HAP-1 (cell line): ENCODE measurements at regions not wholly inside any gene's neighbourhood (a gene's known extent, or its start where the extent isn't known, plus 50 kb on each side); places are given as distances from the start of the nearest gene placed in this dataset.
A peak's percentile ranks its signal among the peaks of the same experiment; 100 is the strongest.
"Not testable (repeated sequence)": the region's sequence is repeated elsewhere in the genome, so short reads cannot be mapped to it uniquely, and the experiment has no call there.

Source experiments
- DNase-seq, 2 experiments: peaks; one replicate each; pipeline ENCODE4 v3.0.0-alpha.2; 2016 to 2020; ENCODE audit warnings: low spot score in 2 of 2
- H3K27me3 ChIP-seq: fragments of 250-450 bp; sonication (Bioruptor Pico); 2 replicates; pipeline ENCODE4 v1.5.1; 2020; ENCODE audit warnings: low read depth, mild to moderate bottlenecking, moderate library complexity
- H3K36me3 ChIP-seq: fragments of 250-450 bp; sonication (Bioruptor Pico); replicated peaks from 2 replicates; pipeline ENCODE4 v1.5.1; 2020; ENCODE audit warnings: mild to moderate bottlenecking
- H3K4me1 ChIP-seq: fragments of 250-450 bp; sonication (Bioruptor Pico); 2 replicates; pipeline ENCODE4 v1.5.1; 2020; ENCODE audit warnings: mild to moderate bottlenecking
- H3K4me3 ChIP-seq: fragments of 250-450 bp; sonication (Bioruptor Pico); 2 replicates; pipeline ENCODE4 v1.5.1; 2020; ENCODE audit warnings: mild to moderate bottlenecking, moderate library complexity
- H3K9me3 ChIP-seq: fragments of 250-450 bp; sonication (Bioruptor Pico); 2 replicates; pipeline ENCODE4 v1.5.1; 2020; ENCODE audit warnings: mild to moderate bottlenecking, moderate library complexity
- in situ Hi-C: fragments of 300-500 bp; cut with MboI; formaldehyde crosslinking; loops from 3 replicates; pipeline ENCODE4 v1.14.3; 2020; ENCODE audit warnings: low sequenced_read_pairs, inconsistent platforms, mixed read lengths

- Histone ChIP-seq H3K36me3 (no peaks in the 10 kb centered on the region), H3K4me1 (no peaks in the 10 kb centered on the region), H3K27me3 (no peaks in the 10 kb centered on the region), H3K4me3 (no peak overlapping the region), H3K9me3 (no peaks in the 10 kb centered on the region)
- in situ Hi-C loops: no loop called here
- no peak for DNase-seq
Observed at GRCh38 chr14:31911160-31911559, 165.9 kb upstream of the ARHGAP5 start.

- Histone ChIP-seq H3K36me3 (no peaks in the 10 kb centered on the region), H3K27me3 (no peaks in the 10 kb centered on the region), H3K4me1 (peaks cover 5% of the 10 kb centered on the region; the same call in 1 of the 2 replicates), H3K9me3 (no peaks in the 10 kb centered on the region), H3K4me3 (no peak overlapping the region)
- in situ Hi-C loops: no loop called here
- DNase-seq: no peak
Observed at GRCh38 chr14:31913370-31913769, 163.7 kb upstream of the ARHGAP5 start.

DNA sequence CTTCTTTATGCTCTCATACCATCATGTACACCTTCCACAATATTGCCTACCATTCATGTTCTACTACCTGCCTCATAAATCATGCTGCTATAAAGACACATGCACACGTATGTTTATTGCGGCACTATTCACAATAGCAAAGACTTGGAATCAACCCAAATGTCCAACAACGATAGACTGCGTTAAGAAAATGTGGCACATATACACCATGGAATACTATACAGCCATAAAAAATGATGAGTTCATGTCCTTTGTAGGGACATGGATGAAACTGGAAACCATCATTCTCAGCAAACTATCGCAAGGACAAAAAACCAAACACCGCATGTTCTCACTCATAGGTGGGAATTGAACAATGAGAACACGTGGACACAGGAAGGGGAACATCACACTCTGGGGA lies 158.8 kb upstream of the ARHGAP5 start:
- H3K27me3 ChIP-seq, in situ Hi-C loops: not testable (repeated sequence)

GRCh38 chr14:31920001-31920400 lies 157.1 kb upstream of the ARHGAP5 start:
- peaks cover 16% of the 10 kb centered on the region for H3K4me1 ChIP-seq
- H3K4me3 ChIP-seq: no peak overlapping the region
- no peak for DNase-seq
- H3K9me3 ChIP-seq: peaks cover 4% of the 10 kb centered on the region; the same call in 1 of the 2 replicates
- in situ Hi-C loops: no loop called here
- H3K36me3 ChIP-seq: no peaks in the 10 kb centered on the region
- H3K27me3 ChIP-seq: no peaks in the 10 kb centered on the region

More for the DNA sequence above, 158.8 kb upstream of the ARHGAP5 start:
- H3K9me3 ChIP-seq, DNase-seq, H3K4me3 ChIP-seq, H3K36me3 ChIP-seq: not testable (repeated sequence)
- H3K4me1 ChIP-seq: peaks cover 16% of the 10 kb centered on the region

DNA sequence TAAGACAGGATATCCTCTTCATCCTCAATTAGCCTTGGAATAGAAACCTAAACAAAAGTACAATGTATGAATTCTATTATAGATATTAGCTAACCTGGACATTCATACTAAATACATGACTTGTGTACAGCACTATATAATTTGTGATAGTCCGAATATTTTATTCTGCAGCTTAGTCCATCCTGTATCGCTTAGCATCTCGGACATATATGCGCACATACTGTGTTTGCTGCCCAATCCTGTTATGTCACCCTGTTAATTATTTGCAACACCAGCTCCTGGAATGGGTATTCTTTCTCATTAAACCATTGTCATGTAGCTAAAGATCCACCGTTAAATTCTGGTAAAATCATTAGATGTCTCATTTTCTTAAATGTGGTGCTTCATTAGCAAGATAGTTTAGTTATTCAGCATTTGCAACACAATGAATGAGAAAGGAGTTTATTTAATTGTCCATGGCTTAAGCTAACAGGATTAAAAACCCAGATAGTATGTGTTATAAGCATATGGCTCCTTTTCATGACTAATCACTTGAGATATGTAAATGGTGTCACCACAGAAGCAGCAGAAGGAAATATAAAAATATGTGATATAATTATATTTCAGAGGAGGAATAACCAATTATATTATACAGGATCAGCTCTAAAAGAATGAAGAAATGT lies 156.0 kb upstream of the ARHGAP5 start:
- peak in 1 of 2 experiments; percentile 56 for DNase-seq
- H3K9me3 ChIP-seq: peaks cover 4% of the 10 kb centered on the region; the same call in 1 of the 2 replicates
- H3K4me3 ChIP-seq: no peak overlapping the region
- in situ Hi-C loops: no loop called here
- no peaks in the 10 kb centered on the region for H3K36me3 ChIP-seq
- H3K27me3 ChIP-seq: no peaks in the 10 kb centered on the region
- peaks cover 16% of the 10 kb centered on the region for H3K4me1 ChIP-seq

GRCh38 chr14:31921721-31922120 lies 155.4 kb upstream of the ARHGAP5 start:
- Histone ChIP-seq H3K4me3 (no peak overlapping the region), H3K9me3 (peaks cover 4% of the 10 kb centered on the region; the same call in 1 of the 2 replicates), H3K4me1 (peaks cover 21% of the 10 kb centered on the region), H3K27me3 (no peaks in the 10 kb centered on the region), H3K36me3 (no peaks in the 10 kb centered on the region)
- in situ Hi-C loops: no loop called here
- DNase-seq: no peak

- H3K4me1 ChIP-seq: peaks cover 11% of the 10 kb centered on the region
- H3K4me3 ChIP-seq: no peak overlapping the region
- peak in 1 of 2 experiments; percentile 58 for DNase-seq
- no peaks in the 10 kb centered on the region for H3K9me3 ChIP-seq
- H3K27me3 ChIP-seq: no peaks in the 10 kb centered on the region
- in situ Hi-C loops: no loop called here
- H3K36me3 ChIP-seq: no peaks in the 10 kb centered on the region
Observed at GRCh38 chr14:31926123-31926522, 151.0 kb upstream of the ARHGAP5 start.

GRCh38 chr14:31926652-31927347 lies 150.3 kb upstream of the ARHGAP5 start:
- DNase-seq: no peak
- no peaks in the 10 kb centered on the region for H3K9me3 ChIP-seq
- in situ Hi-C loops: no loop called here
- no peak overlapping the region for H3K4me3 ChIP-seq
- H3K27me3 ChIP-seq: no peaks in the 10 kb centered on the region
- peaks cover 4% of the 10 kb centered on the region; the same call in 1 of the 2 replicates for H3K4me1 ChIP-seq
- no peaks in the 10 kb centered on the region for H3K36me3 ChIP-seq

- in situ Hi-C loops: no loop called here
- H3K4me1 ChIP-seq: peaks cover 4% of the 10 kb centered on the region; the same call in 1 of the 2 replicates
- H3K27me3 ChIP-seq: no peaks in the 10 kb centered on the region
- H3K4me3 ChIP-seq: no peak overlapping the region
- H3K36me3 ChIP-seq: no peaks in the 10 kb centered on the region
- DNase-seq: no peak
- no peaks in the 10 kb centered on the region for H3K9me3 ChIP-seq
Observed at GRCh38 chr14:31927348-31927832, 149.7 kb upstream of the ARHGAP5 start.

DNA sequence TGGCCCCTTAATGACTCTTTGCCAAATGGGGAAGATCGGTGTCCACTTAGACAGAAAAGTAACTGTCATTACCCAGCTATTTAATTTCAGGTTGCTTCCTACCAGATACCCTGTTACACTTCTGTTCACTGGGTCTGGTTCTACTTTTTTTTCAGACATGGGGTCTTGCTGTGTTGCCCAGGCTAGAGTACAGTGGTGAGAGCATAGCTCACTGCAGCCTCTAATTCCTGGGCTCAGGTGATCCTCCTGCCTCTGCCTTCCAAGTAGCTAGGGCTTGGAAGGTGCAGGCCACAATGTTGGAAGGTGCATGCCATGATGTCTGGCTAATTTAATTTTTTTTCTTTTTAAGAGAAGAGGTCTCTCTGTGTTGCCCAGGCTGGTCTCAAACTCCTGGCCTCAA lies 147.0 kb upstream of the ARHGAP5 start:
- no peaks in the 10 kb centered on the region for H3K9me3 ChIP-seq
- no peak overlapping the region for H3K4me3 ChIP-seq
- H3K36me3 ChIP-seq: no peaks in the 10 kb centered on the region
- H3K27me3 ChIP-seq: no peaks in the 10 kb centered on the region
- H3K4me1 ChIP-seq: peaks cover 17% of the 10 kb centered on the region
- in situ Hi-C loops: loop anchor here (10.0 kb wide), 1 partner anchor 325 kb away; no protein-coding TSS in a partner anchor
- no peak for DNase-seq

GRCh38 chr14:31930493-31931240 lies 146.4 kb upstream of the ARHGAP5 start:
- Histone ChIP-seq H3K4me3 (no peak overlapping the region), H3K4me1 (peaks cover 23% of the 10 kb centered on the region), H3K9me3 (no peaks in the 10 kb centered on the region), H3K36me3 (no peaks in the 10 kb centered on the region), H3K27me3 (no peaks in the 10 kb centered on the region)
- in situ Hi-C loops: loop anchor here (10.0 kb wide), 1 partner anchor 324 kb away; no protein-coding TSS in a partner anchor
- no peak for DNase-seq

DNA sequence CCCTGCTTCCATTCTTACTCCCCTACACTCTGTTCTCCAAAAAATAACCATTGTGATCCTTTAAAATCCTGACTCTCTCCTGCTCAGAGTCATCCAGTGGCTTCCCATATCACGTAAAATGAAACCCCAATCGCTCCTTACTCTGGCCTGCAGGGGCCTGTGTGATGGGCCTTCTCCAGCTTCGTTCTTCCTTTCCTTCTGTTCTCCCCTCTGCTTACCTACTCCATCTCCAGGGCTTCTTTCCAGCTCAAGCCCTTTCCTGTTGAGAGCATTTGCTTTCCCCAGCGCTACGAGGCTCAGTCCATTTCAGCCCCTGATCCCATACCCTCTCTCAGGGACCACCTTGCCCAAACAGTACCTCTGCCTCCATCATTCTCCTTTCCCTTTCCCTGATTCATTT lies 144.4 kb upstream of the ARHGAP5 start:
- Histone ChIP-seq H3K36me3 (no peaks in the 10 kb centered on the region), H3K4me3 (no peak overlapping the region), H3K4me1 (peaks cover 21% of the 10 kb centered on the region), H3K9me3 (no peaks in the 10 kb centered on the region), H3K27me3 (no peaks in the 10 kb centered on the region)
- in situ Hi-C loops: loop anchor here (10.0 kb wide), 1 partner anchor 322 kb away; no protein-coding TSS in a partner anchor
- no peak for DNase-seq

DNA sequence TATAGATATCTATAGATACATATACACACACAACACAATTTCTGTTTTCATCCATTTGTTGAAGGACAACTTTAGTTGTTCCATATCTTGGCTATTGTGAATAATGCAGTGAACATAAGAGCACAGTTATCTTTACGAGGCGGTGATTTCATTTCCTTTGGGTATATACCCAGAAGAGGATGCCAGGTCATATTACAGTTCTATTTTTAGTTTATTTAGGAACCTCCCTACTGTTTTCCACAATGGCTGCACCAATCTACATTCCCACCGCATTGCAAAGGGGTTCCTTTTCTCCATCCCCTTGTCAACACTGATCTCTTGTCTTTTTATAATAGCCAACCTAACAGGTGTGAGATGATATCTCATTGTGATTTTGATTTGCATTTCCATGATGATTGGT lies 143.4 kb upstream of the ARHGAP5 start:
- Histone ChIP-seq H3K9me3 (no peaks in the 10 kb centered on the region), H3K4me1 (peaks cover 21% of the 10 kb centered on the region), H3K36me3 (no peaks in the 10 kb centered on the region), H3K4me3 (no peak overlapping the region), H3K27me3 (no peaks in the 10 kb centered on the region)
- DNase-seq: peak in 1 of 2 experiments; percentile 13
- in situ Hi-C loops: loop anchor here (10.0 kb wide), 1 partner anchor 321 kb away; no protein-coding TSS in a partner anchor
